ENCODE measurements at regions not wholly inside any gene's neighbourhood (a gene's known extent, or its start where the extent isn't known, plus 50 kb on each side); places are given as distances from the start of the nearest gene placed in this dataset.

DNA sequence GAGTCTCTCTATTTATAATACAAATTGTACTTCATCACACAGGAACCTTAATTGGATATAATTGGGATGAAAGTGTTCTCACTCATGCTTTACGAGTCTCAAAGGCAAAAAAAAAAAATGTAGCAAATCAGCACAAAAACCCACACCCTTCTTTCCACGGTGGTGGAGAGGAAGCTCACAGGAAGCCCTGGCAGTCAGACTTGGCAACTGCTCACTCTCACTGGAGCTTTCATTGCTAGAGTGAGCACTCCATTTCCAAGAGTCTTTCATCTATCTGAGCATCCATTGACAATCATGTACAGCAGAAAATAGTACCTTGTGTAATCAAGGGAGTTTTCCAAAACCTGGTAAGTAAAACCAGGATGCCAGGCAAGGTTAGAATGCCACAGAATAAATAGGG lies 2159.4 kb upstream of the AGA start:
- TF ChIP-seq, protein P1, sequence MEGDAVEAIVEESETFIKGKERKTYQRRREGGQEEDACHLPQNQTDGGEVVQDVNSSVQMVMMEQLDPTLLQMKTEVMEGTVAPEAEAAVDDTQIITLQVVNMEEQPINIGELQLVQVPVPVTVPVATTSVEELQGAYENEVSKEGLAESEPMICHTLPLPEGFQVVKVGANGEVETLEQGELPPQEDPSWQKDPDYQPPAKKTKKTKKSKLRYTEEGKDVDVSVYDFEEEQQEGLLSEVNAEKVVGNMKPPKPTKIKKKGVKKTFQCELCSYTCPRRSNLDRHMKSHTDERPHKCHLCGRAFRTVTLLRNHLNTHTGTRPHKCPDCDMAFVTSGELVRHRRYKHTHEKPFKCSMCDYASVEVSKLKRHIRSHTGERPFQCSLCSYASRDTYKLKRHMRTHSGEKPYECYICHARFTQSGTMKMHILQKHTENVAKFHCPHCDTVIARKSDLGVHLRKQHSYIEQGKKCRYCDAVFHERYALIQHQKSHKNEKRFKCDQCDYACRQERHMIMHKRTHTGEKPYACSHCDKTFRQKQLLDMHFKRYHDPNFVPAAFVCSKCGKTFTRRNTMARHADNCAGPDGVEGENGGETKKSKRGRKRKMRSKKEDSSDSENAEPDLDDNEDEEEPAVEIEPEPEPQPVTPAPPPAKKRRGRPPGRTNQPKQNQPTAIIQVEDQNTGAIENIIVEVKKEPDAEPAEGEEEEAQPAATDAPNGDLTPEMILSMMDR (IDR thresholded peaks at IDR 0.05; ENCODE audit: low read depth, low read length) = no peak
- in situ Hi-C loops (cut with HindIII; ENCODE audit: low sequenced_read_pairs) = no loop called here
- no peak for DNase-seq (ENCODE audit: low read depth, low spot score)
- no peak overlapping the region for H3K4me3 ChIP-seq (ENCODE audit: low read depth, low read length)

- DNase-seq (ENCODE audit: low read depth, low spot score) = peak; percentile 53
- TF ChIP-seq, protein P1 (IDR thresholded peaks at IDR 0.05; ENCODE audit: low read depth, low read length) = no peak
- no peak overlapping the region for H3K4me3 ChIP-seq (ENCODE audit: low read depth, low read length)
- in situ Hi-C loops (cut with HindIII; ENCODE audit: low sequenced_read_pairs) = no loop called here
Observed at GRCh38 chr4:179605196-179605595, 2163.0 kb upstream of the AGA start.

GRCh38 chr4:179607003-179607402 lies 2164.8 kb upstream of the AGA start:
- TF ChIP-seq, protein P1 (IDR thresholded peaks at IDR 0.05; ENCODE audit: low read depth, low read length) = no peak
- H3K4me3 ChIP-seq (ENCODE audit: low read depth, low read length) = no peak overlapping the region
- in situ Hi-C loops (cut with HindIII; ENCODE audit: low sequenced_read_pairs) = no loop called here
- DNase-seq (ENCODE audit: low read depth, low spot score) = no peak

GRCh38 chr4:179615704-179616103 lies 2173.5 kb upstream of the AGA start:
- no peak overlapping the region for H3K4me3 ChIP-seq (ENCODE audit: low read depth, low read length)
- DNase-seq (ENCODE audit: low read depth, low spot score) = no peak
- in situ Hi-C loops (cut with HindIII; ENCODE audit: low sequenced_read_pairs) = no loop called here
- TF ChIP-seq, protein P1 (IDR thresholded peaks at IDR 0.05; ENCODE audit: low read depth, low read length) = no peak

DNA sequence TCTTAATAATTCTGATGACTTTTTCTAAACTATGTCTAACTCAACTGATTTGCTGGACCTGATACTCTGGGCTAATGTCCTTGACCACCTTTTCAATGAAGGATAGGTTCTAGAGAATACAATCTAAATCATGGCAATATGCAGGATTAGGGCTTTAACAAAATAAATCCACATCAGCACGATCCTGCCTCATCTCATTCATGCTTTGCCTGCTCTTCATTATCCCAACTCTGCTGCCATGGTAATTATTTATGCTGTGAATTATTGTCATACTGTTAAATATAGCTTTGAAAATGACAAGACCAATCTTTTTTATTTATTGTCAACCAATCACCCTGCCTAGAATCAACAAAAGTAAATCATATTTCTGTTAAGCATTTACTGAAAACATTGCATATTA lies 2176.7 kb upstream of the AGA start:
- DNase-seq (ENCODE audit: low read depth, low spot score) = no peak
- no peak overlapping the region for H3K4me3 ChIP-seq (ENCODE audit: low read depth, low read length)
- in situ Hi-C loops (cut with HindIII; ENCODE audit: low sequenced_read_pairs) = no loop called here
- TF ChIP-seq, protein P1 (IDR thresholded peaks at IDR 0.05; ENCODE audit: low read depth, low read length) = no peak

- H3K4me3 ChIP-seq (ENCODE audit: low read depth, low read length) = no peak overlapping the region
- DNase-seq (ENCODE audit: low read depth, low spot score) = peak; percentile 80
- TF ChIP-seq, protein P1 (IDR thresholded peaks at IDR 0.05; ENCODE audit: low read depth, low read length) = no peak
- in situ Hi-C loops (cut with HindIII; ENCODE audit: low sequenced_read_pairs) = no loop called here
Observed at GRCh38 chr4:179624768-179625181, 2182.5 kb upstream of the AGA start.

DNA sequence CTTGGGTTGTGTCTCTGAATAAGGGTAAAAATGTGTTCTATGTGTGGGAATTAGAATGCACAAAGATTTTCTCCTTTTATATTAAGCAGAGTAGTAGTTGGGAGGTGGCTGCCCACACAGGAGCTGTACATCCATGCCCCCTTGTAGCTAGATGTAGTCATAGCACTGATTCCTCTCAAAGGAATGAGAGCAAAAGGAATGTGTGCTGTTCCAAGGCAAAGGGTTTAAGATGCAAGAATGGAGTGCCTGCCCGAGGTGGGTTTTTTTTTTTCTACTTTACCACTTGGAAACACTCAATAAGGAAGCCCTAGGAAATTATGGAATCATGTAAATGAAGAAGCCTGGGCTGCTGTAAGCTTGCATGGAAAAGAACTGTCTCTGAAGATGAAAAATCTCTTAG lies 2183.2 kb upstream of the AGA start:
- peak; percentile 84 for DNase-seq (ENCODE audit: low read depth, low spot score)
- no peak overlapping the region for H3K4me3 ChIP-seq (ENCODE audit: low read depth, low read length)
- in situ Hi-C loops (cut with HindIII; ENCODE audit: low sequenced_read_pairs) = no loop called here
- TF ChIP-seq, protein P1 (IDR thresholded peaks at IDR 0.05; ENCODE audit: low read depth, low read length) = peak; percentile 48

Data from astrocyte of the spinal cord (primary cell).